ENCODE measurements at regions not wholly inside any gene's neighbourhood (a gene's known extent, or its start where the extent isn't known, plus 50 kb on each side); places are given as distances from the start of the nearest gene placed in this dataset.

DNA sequence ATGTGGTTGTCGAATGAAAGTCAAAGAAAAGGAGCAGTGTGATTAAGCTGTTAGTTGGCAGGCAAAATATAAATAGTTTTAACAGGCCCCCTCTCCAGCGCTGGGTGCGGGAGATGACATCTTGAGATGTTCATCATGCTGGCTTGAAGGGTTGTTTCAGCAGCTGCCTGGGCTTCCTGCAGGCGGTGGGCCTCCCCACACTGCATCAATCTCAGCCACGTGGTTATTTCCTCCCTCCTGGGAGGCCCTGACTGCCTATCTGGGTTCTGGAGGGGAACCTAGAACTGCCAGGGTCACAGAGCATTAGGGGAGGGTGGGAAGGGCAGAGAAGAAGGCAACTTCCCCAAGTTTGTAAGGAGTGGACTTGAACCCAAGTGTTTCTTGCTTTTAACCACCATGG lies 173.3 kb upstream of the SYT13 start:
- DNase-seq (ENCODE audit: low read depth) = no peak
- TF ChIP-seq, protein P1, sequence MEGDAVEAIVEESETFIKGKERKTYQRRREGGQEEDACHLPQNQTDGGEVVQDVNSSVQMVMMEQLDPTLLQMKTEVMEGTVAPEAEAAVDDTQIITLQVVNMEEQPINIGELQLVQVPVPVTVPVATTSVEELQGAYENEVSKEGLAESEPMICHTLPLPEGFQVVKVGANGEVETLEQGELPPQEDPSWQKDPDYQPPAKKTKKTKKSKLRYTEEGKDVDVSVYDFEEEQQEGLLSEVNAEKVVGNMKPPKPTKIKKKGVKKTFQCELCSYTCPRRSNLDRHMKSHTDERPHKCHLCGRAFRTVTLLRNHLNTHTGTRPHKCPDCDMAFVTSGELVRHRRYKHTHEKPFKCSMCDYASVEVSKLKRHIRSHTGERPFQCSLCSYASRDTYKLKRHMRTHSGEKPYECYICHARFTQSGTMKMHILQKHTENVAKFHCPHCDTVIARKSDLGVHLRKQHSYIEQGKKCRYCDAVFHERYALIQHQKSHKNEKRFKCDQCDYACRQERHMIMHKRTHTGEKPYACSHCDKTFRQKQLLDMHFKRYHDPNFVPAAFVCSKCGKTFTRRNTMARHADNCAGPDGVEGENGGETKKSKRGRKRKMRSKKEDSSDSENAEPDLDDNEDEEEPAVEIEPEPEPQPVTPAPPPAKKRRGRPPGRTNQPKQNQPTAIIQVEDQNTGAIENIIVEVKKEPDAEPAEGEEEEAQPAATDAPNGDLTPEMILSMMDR (conservative IDR thresholded peaks at IDR 0.05; ENCODE audit: low read depth, low read length) = no peak

GRCh38 chr11:45458269-45458668 lies 172.1 kb upstream of the SYT13 start:
- DNase-seq (ENCODE audit: low read depth) = no peak
- TF ChIP-seq, protein P1 (conservative IDR thresholded peaks at IDR 0.05; ENCODE audit: low read depth, low read length) = no peak

More for the DNA sequence above, 173.3 kb upstream of the SYT13 start:
- H3K4me3 ChIP-seq (ENCODE audit: low read depth, low read length) = no peak overlapping the region

GRCh38 chr11:45457649-45458048 lies 171.5 kb upstream of the SYT13 start:
- TF ChIP-seq, protein P1 (conservative IDR thresholded peaks at IDR 0.05; ENCODE audit: low read depth, low read length) = no peak
- peak; percentile 92 for DNase-seq (ENCODE audit: low read depth)
- no peak overlapping the region for H3K4me3 ChIP-seq (ENCODE audit: low read depth, low read length)

More at GRCh38 chr11:45458269-45458668, 172.1 kb upstream of the SYT13 start:
- H3K4me3 ChIP-seq (ENCODE audit: low read depth, low read length) = no peak overlapping the region

- DNase-seq (ENCODE audit: low read depth) = no peak
- H3K4me3 ChIP-seq (ENCODE audit: low read depth, low read length) = no peak overlapping the region
- TF ChIP-seq, protein P1 (conservative IDR thresholded peaks at IDR 0.05; ENCODE audit: low read depth, low read length) = no peak
Observed at GRCh38 chr11:45456686-45457085, 170.5 kb upstream of the SYT13 start.

- TF ChIP-seq, protein P1 (conservative IDR thresholded peaks at IDR 0.05; ENCODE audit: low read depth, low read length) = no peak
- H3K4me3 ChIP-seq (ENCODE audit: low read depth, low read length) = no peak overlapping the region
- DNase-seq (ENCODE audit: low read depth) = peak; percentile 6
Observed at GRCh38 chr11:45455536-45455935, 169.4 kb upstream of the SYT13 start.

DNA sequence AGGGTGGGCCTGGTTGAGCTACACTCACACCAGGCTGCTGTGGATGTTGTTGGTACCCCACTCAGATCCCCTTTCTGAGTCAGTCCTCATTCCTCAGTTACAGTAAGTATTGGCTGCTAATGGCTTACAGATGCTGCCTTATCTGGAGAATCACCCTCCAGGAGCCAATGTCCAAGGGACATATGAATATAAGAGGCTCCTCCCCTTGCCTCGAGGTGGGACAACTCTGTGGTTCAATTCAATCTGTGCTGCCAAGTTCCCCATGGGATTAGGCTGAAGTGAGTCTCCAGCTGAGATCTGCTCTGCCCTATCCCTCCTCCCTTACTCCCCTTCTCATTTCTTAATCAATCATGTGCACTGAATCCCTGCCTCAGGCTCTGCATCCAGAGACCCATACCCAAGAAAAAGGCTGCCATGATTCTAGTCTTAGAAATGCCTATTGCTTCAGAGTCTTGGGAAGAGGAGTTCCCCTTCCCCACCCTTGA lies 168.8 kb upstream of the SYT13 start:
- no peak for DNase-seq (ENCODE audit: low read depth)
- TF ChIP-seq, protein P1 (conservative IDR thresholded peaks at IDR 0.05; ENCODE audit: low read depth, low read length) = no peak
- no peak overlapping the region for H3K4me3 ChIP-seq (ENCODE audit: low read depth, low read length)

DNA sequence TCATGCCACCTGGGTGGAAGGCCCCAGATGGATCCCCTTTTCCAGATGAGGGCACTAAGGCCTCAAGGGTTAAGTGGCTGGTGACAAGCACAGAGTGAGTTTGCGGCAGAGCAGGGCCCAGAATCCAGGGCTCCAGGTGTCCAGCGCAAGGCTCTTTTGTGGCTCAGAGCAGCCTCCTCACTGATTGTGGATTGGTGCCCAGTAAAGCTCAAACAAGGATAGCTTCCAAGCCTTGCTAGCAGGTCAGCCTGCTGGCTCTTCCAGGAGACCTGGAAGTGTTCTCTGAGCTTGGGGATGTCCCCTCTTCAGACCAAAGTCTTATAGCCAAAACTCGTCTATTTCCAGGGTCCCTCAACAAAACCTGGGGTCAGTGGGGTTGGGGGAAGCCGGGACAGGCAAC lies 167.6 kb upstream of the SYT13 start:
- H3K4me3 ChIP-seq (ENCODE audit: low read depth, low read length) = no peak overlapping the region
- TF ChIP-seq, protein P1 (conservative IDR thresholded peaks at IDR 0.05; ENCODE audit: low read depth, low read length) = no peak
- DNase-seq (ENCODE audit: low read depth) = no peak
